Adrenal gland (tissue), 5 donors: ENCODE measurements at regions not wholly inside any gene's neighbourhood (a gene's known extent, or its start where the extent isn't known, plus 50 kb on each side); places are given as distances from the start of the nearest gene placed in this dataset.

Experiments used
- CTCF ChIP-seq, 6 experiments: fragments of 450-650 bp in 4 of 6; fragments of 200-600 bp in 2 of 6; sonication (generic) in 1 of 6; IDR thresholded peaks; 1 replicate in 5 of 6; 2 replicates in 1 of 6; pipeline versions ENCODE4 v1.5.1 to v1.8.0; 2016 to 2021; ENCODE audit warnings: antibody characterized with exemption in 6 of 6, mild to moderate bottlenecking in 2 of 6, moderate library complexity in 1 of 6
- POLR2A ChIP-seq, 2 donors: fragments of 450-650 bp; IDR thresholded peaks; one replicate each; pipeline ENCODE4 v1.6.1; 2017; ENCODE audit warnings: antibody characterized with exemption in 2 of 2, mild to moderate bottlenecking in 2 of 2, moderate library complexity in 1 of 2
- donor health status: DM: no; HTN: no; CAD: no.

GRCh38 chr10:53063805-53064204 lies 291.2 kb upstream of the MBL2 start:
- TF ChIP-seq CTCF (IDR thresholded peaks at IDR 0.05) = no peak
- TF ChIP-seq POLR2A (IDR thresholded peaks at IDR 0.05) = no peak
